Neural cell (in vitro differentiated cells): ENCODE measurements at regions not wholly inside any gene's neighbourhood (a gene's known extent, or its start where the extent isn't known, plus 50 kb on each side); places are given as distances from the start of the nearest gene placed in this dataset.

ENCODE experiments used
- H2AFZ ChIP-seq: fragments of 200-600, 300-800 bp; sonication (generic), shearing (Covaris generic); 2 replicates; pipeline ENCODE4 v1.6.0; 2014; ENCODE audit warnings: low read depth, mild to moderate bottlenecking, antibody characterized with exemption, low read length, moderate library complexity
- H3F3A ChIP-seq: fragments of 200-600 bp; shearing (Covaris generic); 2 replicates; pipeline ENCODE4 v1.6.1; 2016; ENCODE audit warnings: mild to moderate bottlenecking, moderate library complexity, mixed read lengths, antibody characterized with exemption, low read length; ENCODE audit not compliant: insufficient read depth, poor library complexity, severe bottlenecking
- H3K27ac ChIP-seq: fragments of 200-600, 300-800 bp; sonication (generic), shearing (Covaris generic); 2 replicates; pipeline ENCODE4 v1.5.1; 2014; ENCODE audit warnings: mild to moderate bottlenecking, low read length, moderate library complexity
- H3K27me3 ChIP-seq: fragments of 300-800, 200-600 bp; sonication (generic), shearing (Covaris generic); 2 replicates; pipeline ENCODE4 v1.6.0; 2014; ENCODE audit warnings: mild to moderate bottlenecking, low read depth, low read length, moderate library complexity; ENCODE audit not compliant: insufficient read depth
- H3K36me3 ChIP-seq: fragments of 300-800, 200-600 bp; sonication (generic), shearing (Covaris generic); 2 replicates; pipeline ENCODE4 v1.5.1; 2014; ENCODE audit warnings: mild to moderate bottlenecking, antibody characterized with exemption, low read length, moderate library complexity; ENCODE audit not compliant: insufficient read depth
- H3K4me2 ChIP-seq: fragments of 300-800, 200-600 bp; sonication (generic), shearing (Covaris generic); 2 replicates; pipeline ENCODE4 v1.6.0; 2014; ENCODE audit warnings: mild to moderate bottlenecking, low read length
- H3K4me3 ChIP-seq: fragments of 300-800, 200-600 bp; sonication (generic), shearing (Covaris generic); 2 replicates; pipeline ENCODE4 v1.5.1; 2014; ENCODE audit warnings: mild to moderate bottlenecking, low read length, moderate library complexity
- H3K79me2 ChIP-seq: fragments of 200-600 bp; shearing (Covaris generic); replicated peaks from 2 replicates; pipeline ENCODE4 v1.6.0; 2014; ENCODE audit warnings: mild to moderate bottlenecking, low read length, moderate library complexity; ENCODE audit not compliant: insufficient read depth
- H3K9ac ChIP-seq: fragments of 300-800, 200-600 bp; sonication (generic), shearing (Covaris generic); 2 replicates; pipeline ENCODE4 v1.6.1; 2016; ENCODE audit warnings: mild to moderate bottlenecking, low read length, mixed read lengths
- H3K9me2 ChIP-seq: fragments of 200-600 bp; shearing (Covaris generic); 2 replicates; pipeline ENCODE4 v1.6.1; 2016; ENCODE audit warnings: mild to moderate bottlenecking, low read length, mixed read lengths; ENCODE audit not compliant: insufficient read depth
- H3K9me3 ChIP-seq: fragments of 200-600, 300-800 bp; sonication (generic), shearing (Covaris generic); 2 replicates; pipeline ENCODE4 v1.6.1; 2016; ENCODE audit warnings: mild to moderate bottlenecking, mixed run types, low read length, moderate library complexity, mixed read lengths
- H4K20me1 ChIP-seq: fragments of 200-600 bp; shearing (Covaris generic); 2 replicates; pipeline ENCODE4 v1.6.1; 2016; ENCODE audit warnings: mild to moderate bottlenecking, mixed run types; ENCODE audit not compliant: insufficient read depth
- EP300 ChIP-seq: fragments of 450-650 bp; conservative IDR thresholded peaks from 2 replicates; pipeline ENCODE4 v1.6.1; 2014; ENCODE audit warnings: antibody characterized with exemption, mild to moderate bottlenecking, moderate library complexity; ENCODE audit not compliant: poor library complexity, severe bottlenecking
- EZH2 ChIP-seq: fragments of 200-600, 300-800 bp; shearing (Covaris generic), sonication (generic); IDR thresholded peaks from 2 replicates; pipeline ENCODE4 v1.6.1; 2014; ENCODE audit warnings: antibody characterized with exemption, low read length, borderline replicate concordance, mild to moderate bottlenecking; ENCODE audit not compliant: insufficient read depth, poor library complexity, severe bottlenecking
- MXI1 ChIP-seq: fragments of 450-650 bp; conservative IDR thresholded peaks from 2 replicates; pipeline ENCODE4 v1.6.1; 2014; ENCODE audit warnings: antibody characterized with exemption, mild to moderate bottlenecking; ENCODE audit not compliant: poor library complexity, severe bottlenecking
- POLR2AphosphoS5 ChIP-seq: IDR thresholded peaks from 2 replicates; pipeline ENCODE4 v1.6.1; 2012
- RAD21 ChIP-seq: fragments of 450-650 bp; conservative IDR thresholded peaks from 2 replicates; pipeline ENCODE4 v1.6.1; 2014; ENCODE audit warnings: antibody characterized with exemption, mild to moderate bottlenecking, moderate library complexity
- SMC3 ChIP-seq: fragments of 450-650 bp; conservative IDR thresholded peaks from 2 replicates; pipeline ENCODE4 v1.6.1; 2014; ENCODE audit warnings: antibody characterized with exemption, mild to moderate bottlenecking, moderate library complexity; ENCODE audit not compliant: poor library complexity
- TAF1 ChIP-seq: IDR thresholded peaks from 2 replicates; pipeline ENCODE4 v1.6.1; 2012; ENCODE audit warnings: low read depth
- TF ChIP-seq, protein P1 (sequence below): fragments of 450-650 bp; IDR thresholded peaks from 2 replicates; pipeline ENCODE4 v1.5.1; 2014; ENCODE audit warnings: antibody characterized with exemption, mild to moderate bottlenecking, moderate library complexity; ENCODE audit not compliant: poor library complexity, severe bottlenecking
- TF ChIP-seq, protein P2 (sequence below): IDR thresholded peaks from 2 replicates; pipeline ENCODE4 v1.6.1; 2012; ENCODE audit warnings: borderline replicate concordance

DNA sequence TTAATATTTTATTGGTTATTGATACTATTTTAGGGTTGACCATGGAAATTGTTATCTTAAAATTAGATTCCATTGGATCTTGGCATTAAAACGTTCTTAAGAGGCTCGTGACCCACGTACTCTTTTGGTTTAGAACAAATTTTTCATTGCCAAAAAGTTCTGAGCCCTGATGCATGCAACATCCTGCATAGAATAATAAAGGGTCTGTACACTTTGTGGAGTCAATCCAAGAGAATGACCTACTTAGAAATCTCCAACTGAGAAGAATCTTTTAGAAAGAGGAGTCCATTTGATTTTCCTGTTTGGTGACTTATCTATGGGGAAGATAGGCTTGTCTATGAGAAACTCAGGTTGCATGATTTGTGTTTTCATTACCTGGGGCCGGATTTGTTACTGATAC is 404.2 kb upstream of the RGMA start:
- H3K27ac ChIP-seq = no peak overlapping the region
- H4K20me1 ChIP-seq = no peaks in the 10 kb centered on the region
- H2AFZ ChIP-seq = no peak overlapping the region
- H3K9ac ChIP-seq = no peak overlapping the region
- H3K9me3 ChIP-seq = no peaks in the 10 kb centered on the region
- no peaks in the 10 kb centered on the region for H3K79me2 ChIP-seq
- TF ChIP-seq TAF1 = no peak
- TF ChIP-seq SMC3 = no peak
- no peak for TF ChIP-seq RAD21
- TF ChIP-seq, protein P1, sequence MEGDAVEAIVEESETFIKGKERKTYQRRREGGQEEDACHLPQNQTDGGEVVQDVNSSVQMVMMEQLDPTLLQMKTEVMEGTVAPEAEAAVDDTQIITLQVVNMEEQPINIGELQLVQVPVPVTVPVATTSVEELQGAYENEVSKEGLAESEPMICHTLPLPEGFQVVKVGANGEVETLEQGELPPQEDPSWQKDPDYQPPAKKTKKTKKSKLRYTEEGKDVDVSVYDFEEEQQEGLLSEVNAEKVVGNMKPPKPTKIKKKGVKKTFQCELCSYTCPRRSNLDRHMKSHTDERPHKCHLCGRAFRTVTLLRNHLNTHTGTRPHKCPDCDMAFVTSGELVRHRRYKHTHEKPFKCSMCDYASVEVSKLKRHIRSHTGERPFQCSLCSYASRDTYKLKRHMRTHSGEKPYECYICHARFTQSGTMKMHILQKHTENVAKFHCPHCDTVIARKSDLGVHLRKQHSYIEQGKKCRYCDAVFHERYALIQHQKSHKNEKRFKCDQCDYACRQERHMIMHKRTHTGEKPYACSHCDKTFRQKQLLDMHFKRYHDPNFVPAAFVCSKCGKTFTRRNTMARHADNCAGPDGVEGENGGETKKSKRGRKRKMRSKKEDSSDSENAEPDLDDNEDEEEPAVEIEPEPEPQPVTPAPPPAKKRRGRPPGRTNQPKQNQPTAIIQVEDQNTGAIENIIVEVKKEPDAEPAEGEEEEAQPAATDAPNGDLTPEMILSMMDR = no peak
- TF ChIP-seq EZH2 = no peak
- no peaks in the 10 kb centered on the region for H3K9me2 ChIP-seq
- H3K27me3 ChIP-seq = no peaks in the 10 kb centered on the region
- no peak overlapping the region for H3K4me3 ChIP-seq
- H3K4me2 ChIP-seq = no peak overlapping the region
- no peaks in the 10 kb centered on the region for H3F3A ChIP-seq
- no peaks in the 10 kb centered on the region for H3K36me3 ChIP-seq

GRCh38 chr15:93491291-93491690 is 402.3 kb upstream of the RGMA start:
- Histone ChIP-seq H3K9me3 (no peaks in the 10 kb centered on the region), H3K27ac (no peak overlapping the region), H3K4me2 (no peak overlapping the region), H3K4me3 (no peak overlapping the region), H2AFZ (no peak overlapping the region), H3K9me2 (no peaks in the 10 kb centered on the region), H4K20me1 (no peaks in the 10 kb centered on the region), H3K36me3 (no peaks in the 10 kb centered on the region), H3K9ac (no peak overlapping the region), H3K27me3 (no peaks in the 10 kb centered on the region), H3F3A (no peaks in the 10 kb centered on the region), H3K79me2 (no peaks in the 10 kb centered on the region)
- no peak for TF ChIP-seq EP300
- no peak for TF ChIP-seq SMC3
- no peak for TF ChIP-seq POLR2AphosphoS5
- TF ChIP-seq EZH2 = no peak
- TF ChIP-seq RAD21 = no peak
- TF ChIP-seq, protein P2, sequence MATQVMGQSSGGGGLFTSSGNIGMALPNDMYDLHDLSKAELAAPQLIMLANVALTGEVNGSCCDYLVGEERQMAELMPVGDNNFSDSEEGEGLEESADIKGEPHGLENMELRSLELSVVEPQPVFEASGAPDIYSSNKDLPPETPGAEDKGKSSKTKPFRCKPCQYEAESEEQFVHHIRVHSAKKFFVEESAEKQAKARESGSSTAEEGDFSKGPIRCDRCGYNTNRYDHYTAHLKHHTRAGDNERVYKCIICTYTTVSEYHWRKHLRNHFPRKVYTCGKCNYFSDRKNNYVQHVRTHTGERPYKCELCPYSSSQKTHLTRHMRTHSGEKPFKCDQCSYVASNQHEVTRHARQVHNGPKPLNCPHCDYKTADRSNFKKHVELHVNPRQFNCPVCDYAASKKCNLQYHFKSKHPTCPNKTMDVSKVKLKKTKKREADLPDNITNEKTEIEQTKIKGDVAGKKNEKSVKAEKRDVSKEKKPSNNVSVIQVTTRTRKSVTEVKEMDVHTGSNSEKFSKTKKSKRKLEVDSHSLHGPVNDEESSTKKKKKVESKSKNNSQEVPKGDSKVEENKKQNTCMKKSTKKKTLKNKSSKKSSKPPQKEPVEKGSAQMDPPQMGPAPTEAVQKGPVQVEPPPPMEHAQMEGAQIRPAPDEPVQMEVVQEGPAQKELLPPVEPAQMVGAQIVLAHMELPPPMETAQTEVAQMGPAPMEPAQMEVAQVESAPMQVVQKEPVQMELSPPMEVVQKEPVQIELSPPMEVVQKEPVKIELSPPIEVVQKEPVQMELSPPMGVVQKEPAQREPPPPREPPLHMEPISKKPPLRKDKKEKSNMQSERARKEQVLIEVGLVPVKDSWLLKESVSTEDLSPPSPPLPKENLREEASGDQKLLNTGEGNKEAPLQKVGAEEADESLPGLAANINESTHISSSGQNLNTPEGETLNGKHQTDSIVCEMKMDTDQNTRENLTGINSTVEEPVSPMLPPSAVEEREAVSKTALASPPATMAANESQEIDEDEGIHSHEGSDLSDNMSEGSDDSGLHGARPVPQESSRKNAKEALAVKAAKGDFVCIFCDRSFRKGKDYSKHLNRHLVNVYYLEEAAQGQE = no peak
- TF ChIP-seq MXI1 = no peak
- TF ChIP-seq, protein P1 = no peak
- no peak for TF ChIP-seq TAF1
